Endothelial cell of umbilical vein (primary cell): ENCODE measurements at regions not wholly inside any gene's neighbourhood (a gene's known extent, or its start where the extent isn't known, plus 50 kb on each side); places are given as distances from the start of the nearest gene placed in this dataset.

Experiments used
- BruUV-seq: library from RNA; stranded (reverse); fragments of 400-500 nt; replicated peaks from 2 replicates; lab custom pipeline; 2021; lab: Mats Ljungman, UMichigan
- CTCF ChIA-PET: fragments of 300-600, 350-600 bp; sonication (Branson Sonifier 250); formaldehyde crosslinking; loops from one replicate; lab custom pipeline; 2021; ENCODE audit warnings: antibody characterized with exemption, inconsistent platforms; lab: Charles Lee
- POLR2A ChIA-PET: fragments of 300-600, 350-600 bp; sonication (Branson Sonifier 250); formaldehyde crosslinking; loops from one replicate; lab custom pipeline; 2021; ENCODE audit warnings: antibody characterized with exemption, inconsistent platforms; lab: Charles Lee
- DNase-seq: peaks from one replicate; pipeline ENCODE4 v3.0.0-alpha.2; 2011; ENCODE audit warnings: low read depth, low spot score
- FAIRE-seq: peaks from 2 replicates; lab custom pipeline; 2011; peaks lifted over from hg19 to GRCh38; lab: Jason Lieb, UNC
- H2AFZ ChIP-seq: 2 replicates; pipeline ENCODE4 v1.6.0; 2012; ENCODE audit warnings: low read depth, low read length, control low read depth, inconsistent platforms
- H3K27ac ChIP-seq: 2 replicates; pipeline ENCODE4 v1.5.1; 2011; ENCODE audit warnings: low read depth, mild to moderate bottlenecking, control low read depth, low read length, moderate library complexity; ENCODE audit not compliant: insufficient read depth
- H3K27me3 ChIP-seq, 2 experiments: 2 replicates each; pipeline versions ENCODE4 v1.6.0 to v1.6.1; 2011; ENCODE audit warnings: low read length in 2 of 2, mixed read lengths in 1 of 2; ENCODE audit not compliant: control insufficient read depth in 2 of 2, insufficient read depth in 2 of 2
- H3K36me3 ChIP-seq, 2 experiments: 2 replicates in 1 of 2; 3 replicates in 1 of 2; pipeline ENCODE4 v1.5.1; 2011; ENCODE audit warnings: low read length in 2 of 2, mild to moderate bottlenecking in 1 of 2, moderate library complexity in 1 of 2; ENCODE audit not compliant: control insufficient read depth in 2 of 2, insufficient read depth in 2 of 2; ENCODE audit errors: extremely low read depth in 1 of 2
- H3K4me1 ChIP-seq: 3 replicates; pipeline ENCODE4 v1.5.1; 2011; ENCODE audit warnings: mild to moderate bottlenecking, low read length; ENCODE audit not compliant: control insufficient read depth, insufficient read depth; ENCODE audit errors: extremely low read depth
- H3K4me2 ChIP-seq: 2 replicates; pipeline ENCODE4 v1.6.1; 2011; ENCODE audit warnings: low read length, control low read depth, mixed read lengths; ENCODE audit not compliant: insufficient read depth
- H3K4me3 ChIP-seq, 3 experiments: fragments of 200-600 bp in 1 of 3; sonication (generic), shearing (Covaris generic) in 1 of 3; replicated peaks in 1 of 3; 2 replicates each; pipeline ENCODE4 v1.5.1; 2011 to 2016; ENCODE audit warnings: control low read depth in 3 of 3, low read length in 3 of 3, mild to moderate bottlenecking in 2 of 3, inconsistent platforms in 1 of 3, low read depth in 1 of 3, moderate library complexity in 1 of 3; ENCODE audit not compliant: insufficient read depth in 1 of 3
- H3K79me2 ChIP-seq: 2 replicates; pipeline ENCODE4 v1.6.0; 2012; ENCODE audit warnings: low read length, inconsistent platforms; ENCODE audit not compliant: control insufficient read depth, insufficient read depth
- H3K9ac ChIP-seq: replicated peaks from 2 replicates; pipeline ENCODE3; 2011; ENCODE audit warnings: low read length, control low read depth; ENCODE audit not compliant: insufficient read depth; ENCODE audit errors: extremely low read depth
- H3K9me1 ChIP-seq: replicated peaks from 3 replicates; pipeline ENCODE4 v1.6.0; 2011; ENCODE audit warnings: mild to moderate bottlenecking, low read length; ENCODE audit not compliant: control insufficient read depth, insufficient read depth; ENCODE audit errors: extremely low read depth
- H3K9me3 ChIP-seq: replicated peaks from 2 replicates; pipeline ENCODE4 v1.5.1; 2012; ENCODE audit warnings: low read length, inconsistent platforms; ENCODE audit not compliant: control insufficient read depth, insufficient read depth
- H4K20me1 ChIP-seq: replicated peaks from 2 replicates; pipeline ENCODE3; 2011; ENCODE audit warnings: mild to moderate bottlenecking, low read length; ENCODE audit not compliant: control insufficient read depth, insufficient read depth; ENCODE audit errors: extremely low read depth
- EZH2 ChIP-seq: IDR thresholded peaks from 2 replicates; pipeline ENCODE4 v1.6.1; 2012; ENCODE audit warnings: borderline replicate concordance, low read depth, mild to moderate bottlenecking, moderate library complexity, low read length, inconsistent platforms; ENCODE audit not compliant: severe bottlenecking
- FOS ChIP-seq: IDR thresholded peaks from 2 replicates; pipeline ENCODE4 v1.6.1; 2011; ENCODE audit warnings: mild to moderate bottlenecking, low read length, moderate library complexity, borderline replicate concordance; ENCODE audit not compliant: insufficient read depth
- GATA2 ChIP-seq: IDR thresholded peaks from 2 replicates; pipeline ENCODE4 v1.7.0; 2011; ENCODE audit warnings: low read depth, mild to moderate bottlenecking, moderate library complexity, mixed read lengths, low read length; ENCODE audit not compliant: insufficient read length, insufficient read depth
- JUN ChIP-seq: IDR thresholded peaks from 2 replicates; pipeline ENCODE4 v1.6.1; 2011; ENCODE audit warnings: borderline replicate concordance, low read depth; ENCODE audit not compliant: insufficient read length, insufficient read depth
- MAX ChIP-seq: IDR thresholded peaks from 2 replicates; pipeline ENCODE4 v1.6.1; 2011; ENCODE audit not compliant: insufficient read depth, insufficient read length
- MYC ChIP-seq: IDR thresholded peaks from one replicate; pipeline ENCODE4 v1.6.1; 2011; ENCODE audit warnings: mild to moderate bottlenecking, low read depth, low read length
- POLR2A ChIP-seq: IDR thresholded peaks from 2 replicates; pipeline ENCODE4 v1.6.1; 2012; ENCODE audit warnings: low read depth, mild to moderate bottlenecking, control low read depth, low read length
- POLR2AphosphoS5 ChIP-seq: IDR thresholded peaks from 2 replicates; pipeline ENCODE4 v1.6.1; 2012; ENCODE audit warnings: low read depth, mild to moderate bottlenecking, control low read depth, low read length, moderate library complexity; ENCODE audit not compliant: insufficient read depth
- dilution Hi-C: fragments of 300-500 bp; cut with MboI; formaldehyde crosslinking; loops from one replicate; pipeline ENCODE4 v1.15.0; 2019; ENCODE audit warnings: low sequenced_read_pairs; ENCODE audit not compliant: extremely low pct_ligation_motif_present
- intact Hi-C: fragments of 100-400 bp; cut with micrococcal nuclease; formaldehyde crosslinking; loops from one replicate; pipeline ENCODE4 v1.10.0; 2022
- TF ChIP-seq, protein P1 (sequence below), 2 donors: IDR thresholded peaks; 1 replicate in 1 of 2; 2 replicates in 1 of 2; pipeline ENCODE4 v1.5.1; 2011; ENCODE audit warnings: low read length in 2 of 2, mild to moderate bottlenecking in 2 of 2, moderate library complexity in 2 of 2, control low read depth in 1 of 2, inconsistent platforms in 1 of 2, low read depth in 1 of 2; ENCODE audit not compliant: insufficient read depth in 1 of 2; ENCODE audit errors: extremely low read depth in 1 of 2

DNA sequence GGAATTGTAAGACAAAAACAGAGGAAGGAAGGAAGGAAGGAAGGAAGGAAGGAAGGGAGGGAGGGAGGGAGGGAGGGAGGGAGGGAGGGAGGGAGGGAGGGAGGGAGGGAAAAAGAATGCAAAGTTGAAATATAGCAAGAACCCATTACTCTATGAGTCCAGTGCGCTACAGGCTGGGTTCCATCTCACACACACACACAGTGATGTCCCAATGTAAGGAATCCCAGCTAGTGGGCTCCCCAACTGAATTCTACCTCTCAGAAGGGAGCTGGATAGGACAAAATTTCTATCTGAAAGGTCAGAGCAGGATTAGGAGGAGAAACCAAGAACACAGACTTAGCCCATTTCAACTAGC lies 173.4 kb downstream of the DAD1 start:
- ChIA-PET POLR2A (no interaction called here), CTCF (interaction anchor here (1.3 kb wide), 1 partner anchor 19 kb away, joined by 3 read pairs; no protein-coding TSS in a partner anchor)
- no peaks in the 10 kb centered on the region for H3K4me1 ChIP-seq
- no TSS peak for BruUV-seq
- dilution Hi-C loops (no loop called here), intact Hi-C loops (no loop called here)
- H3K9ac ChIP-seq: no peak overlapping the region
- H3K79me2 ChIP-seq: no peaks in the 10 kb centered on the region
- FAIRE-seq: no peak
- DNase-seq: no peak
- H4K20me1 ChIP-seq: no peaks in the 10 kb centered on the region
- no peaks in the 10 kb centered on the region for H3K9me1 ChIP-seq
- H3K4me3 ChIP-seq: no peak overlapping the region
- no peak for TF ChIP-seq MAX
- no peak for TF ChIP-seq FOS
- TF ChIP-seq JUN: no peak
- TF ChIP-seq POLR2A: no peak
- TF ChIP-seq POLR2AphosphoS5: no peak
- TF ChIP-seq MYC: no peak
- no peak for TF ChIP-seq EZH2
- no peak for TF ChIP-seq GATA2
- TF ChIP-seq, protein P1, sequence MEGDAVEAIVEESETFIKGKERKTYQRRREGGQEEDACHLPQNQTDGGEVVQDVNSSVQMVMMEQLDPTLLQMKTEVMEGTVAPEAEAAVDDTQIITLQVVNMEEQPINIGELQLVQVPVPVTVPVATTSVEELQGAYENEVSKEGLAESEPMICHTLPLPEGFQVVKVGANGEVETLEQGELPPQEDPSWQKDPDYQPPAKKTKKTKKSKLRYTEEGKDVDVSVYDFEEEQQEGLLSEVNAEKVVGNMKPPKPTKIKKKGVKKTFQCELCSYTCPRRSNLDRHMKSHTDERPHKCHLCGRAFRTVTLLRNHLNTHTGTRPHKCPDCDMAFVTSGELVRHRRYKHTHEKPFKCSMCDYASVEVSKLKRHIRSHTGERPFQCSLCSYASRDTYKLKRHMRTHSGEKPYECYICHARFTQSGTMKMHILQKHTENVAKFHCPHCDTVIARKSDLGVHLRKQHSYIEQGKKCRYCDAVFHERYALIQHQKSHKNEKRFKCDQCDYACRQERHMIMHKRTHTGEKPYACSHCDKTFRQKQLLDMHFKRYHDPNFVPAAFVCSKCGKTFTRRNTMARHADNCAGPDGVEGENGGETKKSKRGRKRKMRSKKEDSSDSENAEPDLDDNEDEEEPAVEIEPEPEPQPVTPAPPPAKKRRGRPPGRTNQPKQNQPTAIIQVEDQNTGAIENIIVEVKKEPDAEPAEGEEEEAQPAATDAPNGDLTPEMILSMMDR (IDR thresholded peaks at IDR 0.05; ENCODE audit: extremely low read depth in 1 of 2, insufficient read depth in 1 of 2, low read depth in 1 of 2, low read length in 2 of 2): no peak
- no peaks in the 10 kb centered on the region for H3K36me3 ChIP-seq
- H3K4me2 ChIP-seq: no peak overlapping the region
- peaks cover 21 to 27% of the 10 kb centered on the region in 2 experiments for H3K27me3 ChIP-seq
- no peaks in the 10 kb centered on the region for H3K9me3 ChIP-seq
- no peak overlapping the region for H3K27ac ChIP-seq
- no peak overlapping the region for H2AFZ ChIP-seq
